GM21367 (cell line): ENCODE measurements at regions not wholly inside any gene's neighbourhood (a gene's known extent, or its start where the extent isn't known, plus 50 kb on each side); places are given as distances from the start of the nearest gene placed in this dataset.
"Not testable (repeated sequence)": the region's sequence is repeated elsewhere in the genome, so short reads cannot be mapped to it uniquely, and the experiment has no call there.

Source experiments
- ATAC-seq: cut with Tn5 transposase; IDR thresholded peaks from one replicate; pipeline ENCODE4 v1.9.1; 2021; ENCODE audit not compliant: unreplicated experiment

GRCh38 chr4:59583845-59584568 lies 1616.1 kb upstream of the ADGRL3 start:
- ATAC-seq = no peak

- ATAC-seq = no peak
Measured at GRCh38 chr4:59597536-59598329, 1602.4 kb upstream of the ADGRL3 start.

GRCh38 chr4:59598330-59598618 lies 1601.9 kb upstream of the ADGRL3 start:
- no peak for ATAC-seq

GRCh38 chr4:59608466-59608865 lies 1591.7 kb upstream of the ADGRL3 start:
- no peak for ATAC-seq

- ATAC-seq = no peak
Measured at GRCh38 chr4:59612235-59612634, 1587.9 kb upstream of the ADGRL3 start.

GRCh38 chr4:59615316-59615715 lies 1584.8 kb upstream of the ADGRL3 start:
- no peak for ATAC-seq

- no peak for ATAC-seq
Measured at GRCh38 chr4:59629348-59629747, 1570.8 kb upstream of the ADGRL3 start.

GRCh38 chr4:59630235-59630634 lies 1569.9 kb upstream of the ADGRL3 start:
- no peak for ATAC-seq

- ATAC-seq = no peak
Measured at GRCh38 chr4:59630922-59631321, 1569.2 kb upstream of the ADGRL3 start.

- ATAC-seq = no peak
Measured at GRCh38 chr4:59637596-59637995, 1562.5 kb upstream of the ADGRL3 start.

- ATAC-seq = no peak
Measured at GRCh38 chr4:59643682-59644081, 1556.4 kb upstream of the ADGRL3 start.

- ATAC-seq = no peak
Measured at GRCh38 chr4:59644765-59645164, 1555.4 kb upstream of the ADGRL3 start.

- ATAC-seq = no peak
Measured at GRCh38 chr4:59646082-59646481, 1554.0 kb upstream of the ADGRL3 start.

GRCh38 chr4:59647011-59647410 lies 1553.1 kb upstream of the ADGRL3 start:
- ATAC-seq = no peak

- ATAC-seq = no peak
Measured at GRCh38 chr4:59647500-59647899, 1552.6 kb upstream of the ADGRL3 start.

- ATAC-seq = no peak
Measured at GRCh38 chr4:59650861-59651260, 1549.3 kb upstream of the ADGRL3 start.

GRCh38 chr4:59655996-59656395 lies 1544.1 kb upstream of the ADGRL3 start:
- ATAC-seq = no peak

- no peak for ATAC-seq
Measured at GRCh38 chr4:59664771-59665170, 1535.4 kb upstream of the ADGRL3 start.

GRCh38 chr4:59666645-59667044 lies 1533.5 kb upstream of the ADGRL3 start:
- no peak for ATAC-seq

GRCh38 chr4:59671037-59671436 lies 1529.1 kb upstream of the ADGRL3 start:
- ATAC-seq = no peak

GRCh38 chr4:59676389-59676788 lies 1523.7 kb upstream of the ADGRL3 start:
- no peak for ATAC-seq

- ATAC-seq = not testable (repeated sequence)
Measured at GRCh38 chr4:59676992-59677391, 1523.1 kb upstream of the ADGRL3 start.

- no peak for ATAC-seq
Measured at GRCh38 chr4:59685626-59686025, 1514.5 kb upstream of the ADGRL3 start.
